Activated naive CD4-positive, alpha-beta T cell (primary cell): ENCODE measurements at regions not wholly inside any gene's neighbourhood (a gene's known extent, or its start where the extent isn't known, plus 50 kb on each side); places are given as distances from the start of the nearest gene placed in this dataset.

Source experiments
- DNase-seq, 4 experiments: peaks; one replicate each; lab custom pipeline; 2025; lab: John Stamatoyannopoulos, UW

DNA sequence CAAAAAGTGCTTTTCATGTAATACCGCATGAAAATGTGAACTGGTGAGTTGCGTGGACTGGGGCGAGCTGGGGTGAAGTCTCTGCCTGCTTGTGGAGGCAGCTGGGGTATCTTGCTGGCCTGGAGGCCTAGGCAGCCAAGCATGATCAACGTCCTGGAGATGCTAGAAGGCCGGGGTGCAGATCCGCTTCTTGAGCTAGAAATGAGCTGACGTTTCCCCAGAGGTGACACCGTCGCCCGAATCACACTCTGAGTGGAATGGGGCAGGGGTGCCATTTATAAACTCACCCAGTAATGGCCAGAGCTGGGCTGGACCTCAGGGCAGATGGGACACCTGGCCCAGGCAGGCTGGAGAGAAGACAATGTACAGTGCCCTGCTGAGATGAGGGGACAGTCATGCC is 1513.0 kb downstream of the TBC1D22A start:
- DNase-seq, result no peak

DNA sequence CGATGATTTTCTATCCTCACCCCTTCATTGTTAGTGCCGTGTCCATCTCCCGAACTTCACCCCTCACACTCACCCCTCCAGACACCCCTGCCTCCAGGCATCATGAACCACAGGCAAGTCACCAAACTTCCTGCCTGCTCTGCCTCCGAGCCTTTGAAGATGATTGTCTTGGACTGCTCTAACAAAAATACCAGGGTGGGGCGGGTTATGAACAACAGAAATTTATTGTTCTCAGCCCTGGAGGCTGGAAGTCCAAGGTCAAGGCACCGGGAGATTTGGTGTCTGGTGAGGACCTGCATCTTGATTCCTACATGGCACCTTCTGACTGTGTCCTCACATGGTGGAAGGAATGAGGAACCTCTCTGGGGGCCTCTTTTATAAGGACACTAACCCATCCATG is 1508.3 kb downstream of the TBC1D22A start:
- DNase-seq, result no peak

DNA sequence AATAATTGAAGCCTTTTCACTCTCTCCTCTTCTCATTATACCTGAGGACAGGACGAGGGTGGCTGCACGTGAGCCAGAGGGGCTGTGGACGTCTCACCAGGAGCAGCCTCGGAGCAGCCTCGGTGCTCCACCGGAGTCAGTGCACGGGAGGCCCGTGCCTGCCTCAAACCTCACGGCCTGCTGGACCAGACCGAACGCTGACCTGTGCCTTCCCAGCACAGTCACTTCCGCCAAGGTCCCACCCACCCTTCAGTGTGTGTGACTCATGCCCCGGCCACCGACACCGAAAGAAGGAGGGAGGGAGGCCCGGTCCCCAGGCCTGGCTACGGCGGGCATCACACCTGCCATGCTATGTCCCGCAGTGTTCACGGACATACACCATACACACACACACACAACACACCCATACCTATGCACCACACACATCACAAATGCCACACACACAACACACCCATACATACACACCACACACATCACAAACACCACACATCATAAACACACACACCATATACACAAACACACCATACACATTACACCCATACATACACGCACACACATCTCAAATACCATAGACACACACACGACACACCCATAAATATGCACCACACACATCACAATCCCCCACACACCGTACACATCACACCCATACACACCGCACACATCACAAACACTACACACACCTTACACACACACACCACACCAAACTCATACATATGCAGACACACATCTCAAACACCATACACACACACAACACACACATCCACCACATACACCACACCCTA is 1506.5 kb downstream of the TBC1D22A start:
- DNase-seq, result no peak

DNA sequence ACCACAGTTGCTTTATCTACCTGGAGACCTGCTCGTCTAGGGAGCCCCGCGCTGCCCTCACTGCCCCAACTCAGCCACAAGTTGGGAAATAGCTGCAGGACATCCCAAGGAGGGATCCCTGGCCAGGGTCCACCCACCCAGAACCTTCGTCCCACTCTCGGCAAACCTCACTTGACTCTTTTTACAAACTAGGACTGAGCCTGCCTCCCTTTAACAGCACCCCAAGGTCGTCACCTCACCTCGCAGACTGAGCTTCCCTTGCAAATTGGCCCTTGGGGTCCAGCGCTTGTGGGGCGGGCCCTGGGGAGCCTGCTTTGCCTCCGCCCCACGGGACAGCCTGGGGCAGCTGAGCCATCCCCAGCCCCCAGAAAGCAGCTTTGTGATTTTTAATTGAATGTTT is 1505.8 kb downstream of the TBC1D22A start:
- DNase-seq, result no peak

DNA sequence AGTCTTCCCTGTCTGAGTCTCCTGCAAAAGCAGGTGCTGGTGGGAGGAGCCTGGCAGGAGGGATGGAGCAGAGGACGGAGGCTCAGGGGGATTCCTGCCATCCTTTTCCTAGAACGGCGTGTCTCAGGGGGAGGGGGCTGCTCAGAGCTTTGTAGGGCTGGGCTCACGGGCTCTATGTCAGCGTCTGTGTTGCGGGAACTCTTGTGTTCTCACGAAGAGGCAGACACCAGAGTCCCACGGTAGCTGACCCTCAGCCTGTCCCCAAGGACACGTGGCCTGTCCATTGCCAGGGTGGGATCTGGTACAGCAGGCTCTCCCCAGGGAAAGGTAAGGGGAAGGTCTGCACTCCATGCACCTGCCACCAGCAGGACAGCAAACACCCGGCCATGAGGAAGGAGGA is 1505.2 kb downstream of the TBC1D22A start:
- DNase-seq, result no peak

DNA sequence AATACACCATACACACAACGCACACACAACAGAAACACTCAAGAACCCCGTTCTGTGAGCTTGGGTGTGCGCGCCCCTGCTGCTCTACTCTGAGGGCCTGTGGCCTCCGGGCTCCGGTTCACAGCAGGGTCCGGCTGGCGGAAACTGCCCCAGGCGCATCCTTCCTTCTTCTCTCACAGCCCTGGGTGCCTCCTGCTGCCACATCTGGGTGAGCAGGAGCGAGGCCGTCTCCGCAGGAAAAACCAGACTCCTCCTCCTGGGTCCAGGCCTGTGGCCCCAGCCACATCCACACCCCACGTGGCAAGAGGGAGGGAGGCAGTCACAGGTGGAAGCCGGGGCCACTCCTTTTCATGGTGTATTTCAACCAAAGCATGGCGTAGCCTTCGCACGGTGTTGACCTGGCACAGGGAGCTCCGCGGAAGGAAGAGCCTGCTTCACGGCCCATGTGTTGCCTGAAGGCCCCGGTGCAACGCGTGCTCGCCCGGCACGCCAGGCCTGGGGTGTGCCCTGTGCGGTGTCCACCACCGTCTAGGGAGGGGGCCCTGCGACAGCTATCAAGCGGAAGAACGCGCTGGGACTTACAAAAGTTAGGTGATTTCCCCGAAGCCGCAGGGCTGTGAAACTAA is 1502.7 kb downstream of the TBC1D22A start:
- no peak for DNase-seq

DNA sequence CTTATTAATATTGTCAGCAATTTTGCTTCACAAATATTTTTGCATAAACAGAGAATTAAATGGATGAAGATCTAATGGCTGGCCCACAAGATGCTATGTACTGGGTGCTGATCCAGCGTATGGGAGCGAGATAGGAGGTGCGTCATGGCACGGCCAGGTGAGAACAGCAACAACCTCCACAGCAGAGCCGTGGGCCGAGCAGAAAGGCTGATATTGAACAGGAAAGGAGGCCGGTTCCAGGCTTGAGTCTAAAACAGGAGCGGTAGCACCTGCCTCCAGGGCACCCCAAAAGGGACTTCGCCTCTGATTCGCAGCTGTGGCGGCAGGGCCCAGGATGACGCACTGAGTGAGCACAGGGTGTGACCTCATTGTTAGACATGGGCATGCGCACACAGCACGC is 1502.1 kb downstream of the TBC1D22A start:
- DNase-seq, result no peak

DNA sequence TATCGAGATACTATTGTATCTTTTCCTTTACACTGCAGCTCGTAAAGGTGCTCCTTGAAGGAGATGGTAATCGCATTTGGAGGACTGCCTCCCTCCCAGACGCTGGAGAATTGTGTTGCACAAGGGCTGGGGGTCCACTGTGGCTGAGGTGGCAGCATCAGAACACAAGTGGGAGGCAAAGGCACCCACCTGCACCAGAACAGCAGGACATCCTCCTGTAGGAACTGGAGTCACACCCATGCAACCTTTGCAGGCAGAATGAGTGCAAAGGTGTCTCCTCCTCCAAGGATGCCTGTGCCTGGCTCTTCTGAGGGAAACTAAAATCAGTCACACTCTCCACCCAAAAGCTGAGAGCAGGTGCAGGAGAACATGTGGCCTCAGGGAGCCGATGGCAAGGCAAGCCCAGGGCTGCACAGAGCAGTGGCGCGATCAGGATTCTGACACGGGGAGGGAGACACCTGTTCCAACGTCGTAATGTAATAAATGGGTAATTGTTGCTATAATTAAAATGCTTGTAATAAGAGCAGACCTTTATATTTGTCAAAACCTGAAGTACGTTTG is 1501.4 kb downstream of the TBC1D22A start:
- no peak for DNase-seq

DNA sequence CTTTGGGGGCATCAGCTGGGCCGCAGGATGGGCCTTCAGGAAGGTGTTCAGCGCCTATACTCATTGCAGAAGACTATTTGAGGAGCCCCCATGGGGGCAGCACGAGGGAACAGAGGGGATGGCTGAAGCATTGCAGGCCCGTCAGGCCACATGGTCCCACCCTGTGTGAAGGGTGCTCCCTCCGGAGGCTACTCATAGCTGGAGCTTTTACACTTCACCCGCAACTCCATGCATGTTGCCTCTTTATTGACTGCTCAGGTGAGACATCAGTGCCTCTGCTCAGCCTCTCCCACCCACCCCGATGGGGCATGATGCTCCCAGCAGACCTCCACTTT is 1500.9 kb downstream of the TBC1D22A start:
- DNase-seq, result no peak

DNA sequence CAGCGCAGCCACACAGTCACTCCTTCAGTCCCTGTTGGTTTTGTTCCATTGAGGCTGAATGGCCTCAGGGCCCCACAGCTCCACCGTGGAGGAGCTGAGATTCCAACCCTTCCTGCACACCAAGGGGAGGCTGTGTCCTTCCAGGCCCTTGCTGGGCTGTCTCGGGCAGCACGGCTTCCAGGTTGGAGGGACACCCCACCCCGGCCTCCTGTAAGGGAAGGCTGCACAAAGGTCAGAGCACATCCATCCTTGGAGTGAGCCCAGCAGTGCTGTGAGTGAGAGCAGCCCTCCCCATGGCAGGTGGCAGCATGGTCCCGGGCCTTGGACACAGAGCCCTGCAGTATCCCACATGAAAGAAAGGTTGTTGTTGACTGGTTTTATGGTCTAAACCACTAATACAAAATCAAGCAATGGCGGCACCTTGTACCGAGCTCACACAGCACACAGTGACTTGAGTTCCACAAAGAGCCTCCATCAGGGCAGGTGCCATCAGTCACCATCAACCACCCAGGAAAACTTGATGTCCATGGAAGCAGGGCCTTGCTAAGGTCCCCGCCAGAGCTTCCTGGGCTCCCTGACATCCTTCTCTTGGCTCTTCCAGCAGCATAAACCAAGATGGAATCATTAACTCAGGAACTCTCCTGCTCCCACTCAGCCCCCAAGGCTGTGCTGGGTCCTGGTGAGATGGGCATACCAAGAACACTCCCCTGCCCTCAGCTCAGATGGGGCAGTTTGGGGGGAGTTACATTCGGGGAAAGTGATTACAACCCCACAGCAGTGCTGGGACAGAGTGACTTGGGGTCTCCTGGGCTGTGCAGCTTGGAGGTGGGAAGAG is 1500.4 kb downstream of the TBC1D22A start:
- no peak for DNase-seq

DNA sequence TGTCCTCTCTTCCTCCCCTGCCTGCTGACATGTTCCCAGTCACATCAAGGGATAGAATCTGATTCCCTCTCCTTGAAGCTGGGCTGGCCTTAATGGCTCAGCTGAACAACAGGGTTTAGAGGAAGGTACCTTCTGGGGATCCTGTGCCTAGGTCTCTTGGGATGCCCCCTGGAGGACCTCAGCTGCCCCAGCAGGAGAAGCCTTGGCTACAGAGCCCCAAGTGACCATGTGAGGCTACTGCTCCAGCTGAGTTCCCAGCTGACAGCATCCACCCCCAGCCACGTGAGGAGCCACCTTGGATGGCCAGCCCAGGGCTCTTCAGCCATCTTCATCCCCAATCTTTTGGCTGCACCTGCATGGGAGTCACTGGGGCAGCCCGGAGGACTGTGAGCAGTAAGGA is 1499.3 kb downstream of the TBC1D22A start:
- DNase-seq, result no peak

DNA sequence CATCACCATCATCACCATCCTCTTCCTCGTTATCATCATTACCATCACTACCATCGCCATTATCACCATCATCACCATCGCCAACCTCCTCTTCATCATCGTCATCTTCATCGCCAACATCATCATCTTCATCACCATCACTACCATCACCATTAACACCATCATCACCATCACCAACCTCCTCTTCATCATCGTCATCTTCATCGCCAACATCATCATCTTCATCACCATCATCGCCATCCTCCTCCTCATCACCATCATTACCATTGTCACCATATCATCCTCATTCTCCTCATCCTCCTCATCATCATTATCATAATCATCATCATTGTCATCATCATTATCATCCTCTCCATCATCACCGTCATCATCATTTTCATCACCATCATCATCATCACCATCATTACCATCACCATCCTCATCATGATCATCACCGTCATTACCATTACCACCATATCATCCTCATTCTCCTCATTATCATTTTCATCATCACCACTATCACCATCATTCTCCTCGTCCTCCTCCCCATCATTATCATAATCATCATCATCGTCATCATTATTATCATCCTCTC is 1498.7 kb downstream of the TBC1D22A start:
- no peak for DNase-seq

DNA sequence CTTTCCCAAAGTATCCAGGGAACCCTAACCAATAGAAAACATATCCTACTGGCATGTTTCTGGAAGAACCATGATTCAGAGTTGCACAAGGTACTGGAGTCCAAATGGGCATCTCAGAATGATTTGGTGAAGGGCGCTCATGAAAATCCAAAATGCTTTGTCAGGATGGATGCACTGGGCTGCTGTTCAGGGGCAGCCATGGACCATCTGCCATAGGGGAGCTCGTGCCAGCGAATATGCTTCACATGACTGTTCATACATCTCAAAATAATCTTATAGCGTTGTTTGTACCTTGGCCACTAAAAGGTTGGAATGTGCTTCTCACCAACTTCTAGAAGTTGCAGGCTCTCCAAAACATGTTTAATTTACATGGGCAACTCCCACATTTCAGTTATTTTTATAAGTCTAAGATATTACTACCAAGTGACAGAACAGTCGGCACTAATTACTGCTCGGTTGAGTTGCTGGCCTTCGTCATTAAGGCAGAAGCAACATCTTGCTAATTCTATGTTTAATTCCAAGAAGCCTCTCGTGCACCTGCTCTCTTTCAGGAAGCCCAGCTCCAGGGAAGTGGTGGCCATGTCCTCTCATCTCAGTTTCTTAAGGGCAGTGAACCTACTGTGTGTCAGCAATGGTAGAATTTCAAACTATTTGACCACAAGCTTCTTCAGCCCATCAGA is 1497.7 kb downstream of the TBC1D22A start:
- DNase-seq, result no peak

DNA sequence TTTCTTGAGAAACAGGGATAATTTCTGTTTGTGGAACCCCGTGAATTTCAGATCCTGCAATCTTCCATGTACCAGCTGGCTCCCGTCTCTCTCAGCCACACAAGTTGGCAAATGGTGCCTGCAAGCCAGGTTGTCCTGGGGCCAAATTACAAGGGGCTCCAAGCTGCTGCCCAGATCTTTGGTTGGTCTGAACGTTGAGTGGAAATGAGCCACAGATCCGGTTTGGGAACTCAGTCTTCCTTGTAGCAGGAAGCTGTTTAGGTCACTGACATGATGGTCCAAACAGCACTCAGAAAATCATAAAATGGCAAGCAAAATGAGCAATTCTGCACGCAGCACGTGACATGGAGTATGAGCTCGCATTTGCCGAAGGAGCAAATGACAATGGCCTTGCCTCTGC is 1496.4 kb downstream of the TBC1D22A start:
- DNase-seq, result no peak

DNA sequence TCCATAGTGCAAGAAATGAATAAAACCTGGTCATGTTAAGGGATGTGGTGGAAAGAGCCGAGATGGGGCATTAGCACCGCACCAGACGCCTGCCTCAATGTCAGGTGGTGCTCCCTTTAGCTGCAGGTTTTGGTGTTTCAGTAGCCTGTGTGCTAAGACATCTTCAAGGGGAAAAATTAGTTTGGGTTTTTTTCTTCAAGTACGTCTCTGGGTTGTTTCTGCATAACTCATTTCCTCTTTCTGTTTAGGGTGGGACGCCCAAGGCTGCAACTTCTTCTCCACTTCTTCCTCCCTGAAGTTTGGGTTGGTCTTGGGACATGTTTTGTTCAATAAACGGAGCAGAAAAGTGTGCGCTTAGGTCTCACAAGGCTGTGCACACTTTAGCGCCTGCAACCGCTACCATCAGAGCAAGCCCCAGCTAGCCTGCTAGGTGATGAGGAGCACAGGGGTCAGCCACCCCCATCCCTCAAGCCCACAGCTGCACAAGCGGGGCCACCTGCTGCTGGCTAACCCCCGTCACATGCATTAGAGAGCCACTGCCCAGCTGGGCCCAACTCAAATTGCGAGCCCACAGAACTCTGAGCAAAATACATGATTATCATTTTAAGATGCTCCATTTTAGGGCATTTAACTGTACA is 1495.7 kb downstream of the TBC1D22A start:
- DNase-seq, result no peak

DNA sequence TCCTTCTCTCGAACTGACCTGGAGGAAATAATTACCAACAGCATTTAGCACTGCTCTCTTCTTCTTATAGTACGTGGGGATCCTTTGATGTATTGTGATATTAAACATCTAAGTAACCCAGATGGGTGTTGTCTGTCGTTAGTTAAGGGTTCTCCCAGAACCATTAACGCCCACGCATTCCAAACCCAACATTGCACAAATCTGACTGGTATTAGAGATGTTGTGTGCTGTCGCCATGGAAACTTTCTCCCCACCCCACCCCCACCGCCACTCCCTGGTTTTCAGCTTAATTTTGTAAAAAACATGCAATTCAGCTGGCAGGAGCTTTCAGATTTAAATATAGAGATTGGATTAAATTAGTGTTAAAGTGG is 1495.2 kb downstream of the TBC1D22A start:
- no peak for DNase-seq

DNA sequence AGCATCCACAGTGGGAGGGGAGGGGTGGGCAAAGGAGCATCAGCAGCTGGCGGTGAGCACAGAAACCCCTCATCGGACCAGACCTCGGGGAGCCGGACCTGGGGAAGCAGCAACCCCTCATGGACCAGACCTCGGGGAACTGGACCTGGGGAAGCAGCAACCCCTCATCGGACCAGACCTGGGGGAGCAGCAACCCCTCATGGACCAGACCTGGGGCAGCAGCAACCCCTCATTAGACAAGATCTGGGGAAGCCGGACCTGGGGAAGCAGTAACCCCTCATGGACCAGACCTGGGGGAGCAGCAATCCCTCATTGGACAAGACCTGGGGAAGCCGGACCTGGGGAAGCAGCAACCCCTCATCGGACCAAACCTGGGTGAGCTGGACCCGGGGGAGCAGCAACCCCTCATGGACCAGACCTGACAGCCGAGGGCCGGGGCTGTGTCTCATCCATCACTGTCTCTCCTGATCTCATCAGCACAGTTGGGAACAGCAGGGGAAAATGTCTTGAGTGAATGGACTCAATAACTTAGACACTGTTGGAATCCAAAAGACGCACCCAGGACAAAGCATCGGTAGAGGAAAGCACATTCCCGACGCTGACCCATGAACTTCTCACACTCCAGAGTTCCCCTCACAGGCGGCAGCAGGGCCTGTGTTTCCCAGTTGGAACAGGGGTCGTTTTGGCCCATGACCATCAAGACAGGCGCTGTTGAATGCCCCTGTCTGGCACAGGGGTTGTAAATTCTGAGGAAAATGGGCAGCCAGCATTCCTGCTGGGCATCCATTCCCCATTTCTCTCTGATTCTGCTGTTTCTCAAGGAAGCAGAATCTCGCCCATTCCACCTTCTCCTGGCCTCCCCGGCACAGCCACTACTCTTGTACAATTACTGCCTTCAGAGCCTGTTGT is 1494.6 kb downstream of the TBC1D22A start:
- DNase-seq, result no peak

DNA sequence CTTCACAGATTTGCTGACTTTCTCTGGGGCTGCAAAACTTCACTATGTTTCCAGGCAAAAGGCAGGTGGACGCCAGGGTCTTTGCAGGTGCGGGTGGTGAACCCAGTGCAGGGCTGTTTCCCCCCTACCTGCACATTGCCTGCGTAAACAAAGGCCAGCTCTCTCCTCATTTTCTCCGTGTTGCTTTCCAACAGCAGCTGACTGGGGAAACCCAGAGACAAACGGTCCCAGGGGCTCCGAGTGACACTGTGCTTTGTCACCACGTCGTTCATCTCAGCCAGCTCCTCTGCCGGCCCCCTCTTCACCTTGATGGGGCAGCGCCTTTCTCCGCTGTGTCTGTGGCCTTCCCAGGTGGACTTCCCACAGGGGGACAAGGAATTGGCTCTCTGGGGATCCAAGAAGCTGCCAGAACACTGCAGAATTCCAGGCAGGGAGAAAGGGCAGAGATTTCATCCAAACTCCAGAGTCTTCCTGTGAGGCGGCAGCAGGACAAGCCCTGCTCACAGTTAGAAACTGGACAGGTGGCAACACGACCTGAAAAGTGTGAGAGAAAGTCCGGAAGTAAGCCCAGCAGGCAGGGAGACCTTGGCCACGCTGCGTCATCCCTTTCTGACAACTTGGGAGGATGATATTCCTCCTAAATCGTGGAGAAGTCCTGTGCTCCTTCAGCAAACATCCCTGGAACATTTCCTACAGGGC is 1493.7 kb downstream of the TBC1D22A start:
- no peak for DNase-seq

DNA sequence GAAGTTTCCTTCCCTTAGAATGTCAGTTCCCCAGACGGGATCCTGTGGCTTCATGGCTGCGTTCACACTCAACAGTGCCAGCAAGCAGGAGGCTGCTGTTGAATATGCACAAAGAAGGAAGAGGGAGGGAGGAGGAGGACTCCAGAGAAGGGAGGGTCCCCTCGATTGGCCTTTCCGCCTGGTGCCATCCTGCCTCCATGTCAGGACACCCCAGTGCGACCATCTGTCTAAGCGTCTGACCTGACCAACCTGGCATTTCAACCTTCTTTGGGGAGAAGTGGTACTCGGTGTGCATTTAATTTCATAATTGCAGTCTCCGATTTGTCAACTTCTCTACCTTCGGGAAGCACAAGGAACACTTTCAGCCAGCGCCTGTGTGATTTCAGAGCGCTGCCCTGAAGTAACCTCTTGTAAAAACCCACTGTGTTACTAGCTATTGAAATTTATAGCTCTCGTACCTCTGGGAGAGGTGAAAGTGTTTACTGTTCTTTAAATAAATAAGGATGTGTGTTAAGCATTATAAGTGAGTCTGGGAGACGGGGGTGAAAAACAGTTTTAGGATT is 1491.9 kb downstream of the TBC1D22A start:
- no peak for DNase-seq
